Activated naive CD8-positive, alpha-beta T cell treated with anti-CD3 and anti-CD28 coated beads, Interleukin-2, amount 10 ng/mL, durations not matched to agents 7 days and 5 days (primary cell): ENCODE measurements at regions not wholly inside any gene's neighbourhood (a gene's known extent, or its start where the extent isn't known, plus 50 kb on each side); places are given as distances from the start of the nearest gene placed in this dataset.
A peak's percentile ranks its signal among the peaks of the same experiment; 100 is the strongest.
"Not testable (repeated sequence)": the region's sequence is repeated elsewhere in the genome, so short reads cannot be mapped to it uniquely, and the experiment has no call there.

Experiments used
- ATAC-seq: fragments of 150-1000 bp; cut with Tn5 transposase; one replicate; pipeline ENCODE4 v1.10.0; 2021; ENCODE audit warnings: low read depth, moderate library complexity
- POLR2A ChIA-PET: fragments of 350-600 bp; sonication (Branson Sonifier 250); formaldehyde crosslinking; loops from one replicate; lab custom pipeline; 2021; ENCODE audit warnings: antibody characterized with exemption; lab: Charles Lee
- DNase-seq: peaks from one replicate; pipeline ENCODE4 v3.0.0; 2021
- H3K27ac Mint-ChIP-seq: one replicate; pipeline ENCODE4 v1.8.0; 2022; ENCODE audit warnings: mild to moderate bottlenecking, mixed read lengths
- H3K27me3 Mint-ChIP-seq: one replicate; pipeline ENCODE4 v1.8.0; 2022; ENCODE audit warnings: mild to moderate bottlenecking, moderate library complexity, mixed read lengths
- H3K36me3 Mint-ChIP-seq: one replicate; pipeline ENCODE4 v1.8.0; 2021; ENCODE audit warnings: mild to moderate bottlenecking, mixed read lengths
- H3K4me1 Mint-ChIP-seq: one replicate; pipeline ENCODE4 v1.8.0; 2021; ENCODE audit warnings: mixed read lengths
- H3K4me3 Mint-ChIP-seq: one replicate; pipeline ENCODE4 v1.8.0; 2022; ENCODE audit warnings: mild to moderate bottlenecking, moderate library complexity, mixed read lengths
- H3K9me3 Mint-ChIP-seq: one replicate; pipeline ENCODE4 v1.8.0; 2021; ENCODE audit warnings: mixed read lengths

DNA sequence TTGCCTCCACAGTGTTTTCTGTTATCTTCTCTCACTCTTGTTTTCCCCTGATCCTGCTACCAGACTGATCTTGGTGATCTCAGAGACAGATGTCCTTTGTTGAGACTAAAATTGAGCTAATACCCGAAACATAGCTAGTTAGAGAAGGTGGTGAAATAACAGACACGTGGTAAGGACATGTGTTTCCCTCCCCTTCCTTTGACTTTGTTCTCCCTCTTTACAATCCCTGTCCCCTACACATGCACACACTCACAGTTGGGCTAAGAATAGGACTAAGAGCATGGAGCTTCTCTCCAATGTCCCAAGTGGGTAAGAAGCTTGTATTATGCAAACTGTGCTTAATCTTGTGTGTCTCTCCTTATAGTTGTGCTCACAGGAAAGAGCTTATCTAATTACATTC, 1603.0 kb upstream of the C9orf72 start:
- H3K27ac Mint-ChIP-seq = no peak overlapping the region
- ATAC-seq = no peak
- POLR2A ChIA-PET = no interaction called here
- no peaks in the 10 kb centered on the region for H3K9me3 Mint-ChIP-seq
- no peak for DNase-seq
- no peak overlapping the region for H3K4me3 Mint-ChIP-seq
- no peaks in the 10 kb centered on the region for H3K27me3 Mint-ChIP-seq
- H3K36me3 Mint-ChIP-seq = no peaks in the 10 kb centered on the region
- H3K4me1 Mint-ChIP-seq = no peaks in the 10 kb centered on the region

DNA sequence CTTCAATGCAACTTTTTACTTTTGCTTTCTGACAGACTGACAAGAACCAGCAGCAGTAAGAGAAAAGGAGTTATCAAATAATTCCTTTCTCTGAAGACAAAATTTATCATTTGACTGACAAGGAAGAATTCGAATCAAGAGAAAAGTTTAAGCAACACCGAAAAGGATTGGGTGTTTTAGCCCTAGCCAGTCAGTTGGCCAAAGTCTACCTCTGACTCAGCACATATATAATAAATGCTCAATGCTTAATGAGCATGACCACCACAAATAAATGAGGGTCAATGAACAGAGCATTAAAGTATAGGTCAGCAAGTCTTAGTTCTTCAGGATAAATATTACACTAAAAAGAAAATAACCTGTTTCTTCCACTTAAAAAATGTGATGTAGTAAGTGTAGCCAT, 1603.5 kb upstream of the C9orf72 start:
- no peak overlapping the region for H3K27ac Mint-ChIP-seq
- DNase-seq (no peak), ATAC-seq (no peak)
- H3K4me1 Mint-ChIP-seq = no peaks in the 10 kb centered on the region
- H3K27me3 Mint-ChIP-seq = no peaks in the 10 kb centered on the region
- H3K9me3 Mint-ChIP-seq = no peaks in the 10 kb centered on the region
- H3K36me3 Mint-ChIP-seq = no peaks in the 10 kb centered on the region
- no peak overlapping the region for H3K4me3 Mint-ChIP-seq
- POLR2A ChIA-PET = no interaction called here

GRCh38 chr9:29183971-29184370, 1610.7 kb upstream of the C9orf72 start:
- DNase-seq (no peak), ATAC-seq (no peak)
- Mint-ChIP-seq H3K9me3 (no peaks in the 10 kb centered on the region), H3K27ac (no peak overlapping the region), H3K27me3 (no peaks in the 10 kb centered on the region), H3K4me3 (no peak overlapping the region), H3K36me3 (no peaks in the 10 kb centered on the region), H3K4me1 (no peaks in the 10 kb centered on the region)
- POLR2A ChIA-PET = no interaction called here

GRCh38 chr9:29188771-29189170, 1615.5 kb upstream of the C9orf72 start:
- POLR2A ChIA-PET, H3K27me3 Mint-ChIP-seq, H3K27ac Mint-ChIP-seq, H3K9me3 Mint-ChIP-seq, H3K4me1 Mint-ChIP-seq, H3K4me3 Mint-ChIP-seq, H3K36me3 Mint-ChIP-seq, ATAC-seq, DNase-seq: not testable (repeated sequence)

DNA sequence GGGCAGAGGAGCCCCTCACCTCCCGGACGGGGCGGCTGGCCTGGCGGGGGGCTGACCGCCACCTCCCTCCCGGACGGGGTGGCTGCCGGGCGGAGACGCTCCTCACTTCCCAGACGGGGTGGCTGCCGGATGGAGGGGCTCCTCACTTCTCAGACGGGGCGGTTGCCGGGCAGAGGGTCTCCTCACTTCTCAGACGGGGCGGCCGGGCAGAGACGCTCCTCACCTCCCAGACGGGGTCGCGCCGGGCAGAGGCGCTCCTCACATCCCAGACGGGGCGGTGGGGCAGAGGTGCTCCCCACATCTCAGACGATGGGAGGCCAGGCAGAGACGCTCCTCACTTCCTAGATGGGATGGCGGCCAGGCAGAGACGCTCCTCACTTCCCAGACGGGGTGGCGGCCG, 1615.9 kb upstream of the C9orf72 start:
- POLR2A ChIA-PET, DNase-seq: not testable (repeated sequence)

GRCh38 chr9:29198861-29199260, 1625.6 kb upstream of the C9orf72 start:
- DNase-seq (no peak), ATAC-seq (no peak)
- Mint-ChIP-seq H3K27ac (no peak overlapping the region), H3K27me3 (no peaks in the 10 kb centered on the region), H3K36me3 (no peaks in the 10 kb centered on the region), H3K9me3 (no peaks in the 10 kb centered on the region), H3K4me1 (no peaks in the 10 kb centered on the region), H3K4me3 (no peak overlapping the region)
- POLR2A ChIA-PET = no interaction called here

More for the DNA sequence above, 1615.9 kb upstream of the C9orf72 start:
- H3K27ac Mint-ChIP-seq, H3K9me3 Mint-ChIP-seq, H3K27me3 Mint-ChIP-seq, H3K4me1 Mint-ChIP-seq, H3K4me3 Mint-ChIP-seq, H3K36me3 Mint-ChIP-seq, ATAC-seq: not testable (repeated sequence)

DNA sequence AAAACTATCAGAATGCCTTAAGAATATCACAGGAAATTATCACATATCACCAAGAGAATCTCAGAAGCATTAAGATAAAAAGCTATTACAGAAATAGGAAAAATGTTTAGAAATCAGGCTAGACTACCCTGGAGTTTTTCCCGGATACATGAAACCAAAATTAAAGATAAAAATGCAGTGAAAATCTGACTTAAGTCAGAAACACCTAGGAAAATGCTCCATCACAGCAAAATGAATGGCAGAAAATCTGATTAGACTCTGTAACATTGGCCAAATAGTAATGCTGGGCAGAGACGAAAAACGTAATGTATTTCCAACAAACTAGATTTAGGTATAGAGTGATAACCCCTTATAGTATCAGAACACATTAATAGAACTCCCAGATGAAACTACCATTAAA, 1626.7 kb upstream of the C9orf72 start:
- no peak overlapping the region for H3K27ac Mint-ChIP-seq
- H3K4me3 Mint-ChIP-seq = no peak overlapping the region
- POLR2A ChIA-PET = no interaction called here
- ATAC-seq (no peak), DNase-seq (no peak)
- no peaks in the 10 kb centered on the region for H3K36me3 Mint-ChIP-seq
- no peaks in the 10 kb centered on the region for H3K27me3 Mint-ChIP-seq
- no peaks in the 10 kb centered on the region for H3K4me1 Mint-ChIP-seq
- no peaks in the 10 kb centered on the region for H3K9me3 Mint-ChIP-seq

GRCh38 chr9:29200650-29201049, 1627.4 kb upstream of the C9orf72 start:
- Mint-ChIP-seq H3K27ac (no peak overlapping the region), H3K9me3 (no peaks in the 10 kb centered on the region), H3K27me3 (no peaks in the 10 kb centered on the region), H3K4me1 (no peaks in the 10 kb centered on the region), H3K4me3 (no peak overlapping the region), H3K36me3 (no peaks in the 10 kb centered on the region)
- DNase-seq (no peak), ATAC-seq (no peak)
- POLR2A ChIA-PET = no interaction called here

- Mint-ChIP-seq H3K4me1 (no peaks in the 10 kb centered on the region), H3K4me3 (no peak overlapping the region), H3K27me3 (no peaks in the 10 kb centered on the region), H3K27ac (no peak overlapping the region), H3K36me3 (no peaks in the 10 kb centered on the region), H3K9me3 (no peaks in the 10 kb centered on the region)
- DNase-seq (no peak), ATAC-seq (no peak)
- POLR2A ChIA-PET = no interaction called here
Observed at GRCh38 chr9:29203244-29203930, 1630.1 kb upstream of the C9orf72 start.

GRCh38 chr9:29208670-29209069, 1635.4 kb upstream of the C9orf72 start:
- ATAC-seq (no peak), DNase-seq (no peak)
- Mint-ChIP-seq H3K4me1 (no peaks in the 10 kb centered on the region), H3K4me3 (no peak overlapping the region), H3K27me3 (peaks cover 22% of the 10 kb centered on the region), H3K27ac (no peak overlapping the region), H3K36me3 (no peaks in the 10 kb centered on the region), H3K9me3 (no peaks in the 10 kb centered on the region)
- POLR2A ChIA-PET = no interaction called here

- no peak for ATAC-seq
- peaks cover 33% of the 10 kb centered on the region for H3K27me3 Mint-ChIP-seq
- H3K36me3 Mint-ChIP-seq = no peaks in the 10 kb centered on the region
- no peak overlapping the region for H3K4me3 Mint-ChIP-seq
- H3K9me3 Mint-ChIP-seq = no peaks in the 10 kb centered on the region
- peaks cover 2% of the 10 kb centered on the region for H3K4me1 Mint-ChIP-seq
- H3K27ac Mint-ChIP-seq = no peak overlapping the region
- POLR2A ChIA-PET = no interaction called here
- no peak for DNase-seq
Observed at GRCh38 chr9:29209748-29210291, 1636.5 kb upstream of the C9orf72 start.

DNA sequence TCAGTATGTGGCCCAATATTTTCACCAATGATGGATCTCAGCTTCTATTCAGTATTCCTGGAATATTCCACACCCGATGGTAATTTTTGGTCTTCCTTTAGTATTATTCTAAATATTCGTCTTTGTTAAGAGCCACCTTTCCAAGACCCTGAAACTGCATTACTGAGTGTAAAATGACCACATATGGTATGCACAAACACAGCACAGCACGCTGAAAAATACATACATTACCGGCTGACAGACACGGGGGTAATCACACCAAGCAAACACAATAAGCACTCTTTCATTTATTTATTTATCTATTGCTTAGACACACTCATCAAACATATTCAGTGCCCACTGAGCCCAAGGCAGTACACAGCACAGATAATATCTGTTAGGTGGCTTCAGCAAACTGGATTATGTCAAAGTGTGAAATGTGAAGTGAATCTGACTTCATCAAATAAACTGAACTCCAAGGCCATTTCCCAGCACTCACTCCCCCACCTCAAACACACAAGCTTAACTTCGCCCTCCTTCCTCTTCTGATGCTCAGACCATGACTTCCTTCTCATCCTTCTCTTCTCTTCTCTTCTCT, 1637.8 kb upstream of the C9orf72 start:
- no peak for DNase-seq
- no peak overlapping the region for H3K4me3 Mint-ChIP-seq
- no peaks in the 10 kb centered on the region for H3K36me3 Mint-ChIP-seq
- ATAC-seq = no peak
- peaks cover 44% of the 10 kb centered on the region for H3K27me3 Mint-ChIP-seq
- POLR2A ChIA-PET = no interaction called here
- no peak overlapping the region for H3K27ac Mint-ChIP-seq
- peaks cover 2% of the 10 kb centered on the region for H3K4me1 Mint-ChIP-seq
- H3K9me3 Mint-ChIP-seq = no peaks in the 10 kb centered on the region

- Mint-ChIP-seq H3K36me3 (no peaks in the 10 kb centered on the region), H3K27me3 (peaks cover 50% of the 10 kb centered on the region), H3K9me3 (no peaks in the 10 kb centered on the region), H3K4me3 (no peak overlapping the region), H3K27ac (no peak overlapping the region), H3K4me1 (peaks cover 2% of the 10 kb centered on the region)
- peak; percentile 67 for DNase-seq
- POLR2A ChIA-PET = no interaction called here
- ATAC-seq = peak; percentile 85
Observed at GRCh38 chr9:29211580-29212396, 1638.5 kb upstream of the C9orf72 start.
